ENCODE measurements at regions not wholly inside any gene's neighbourhood (a gene's known extent, or its start where the extent isn't known, plus 50 kb on each side); places are given as distances from the start of the nearest gene placed in this dataset.

DNA sequence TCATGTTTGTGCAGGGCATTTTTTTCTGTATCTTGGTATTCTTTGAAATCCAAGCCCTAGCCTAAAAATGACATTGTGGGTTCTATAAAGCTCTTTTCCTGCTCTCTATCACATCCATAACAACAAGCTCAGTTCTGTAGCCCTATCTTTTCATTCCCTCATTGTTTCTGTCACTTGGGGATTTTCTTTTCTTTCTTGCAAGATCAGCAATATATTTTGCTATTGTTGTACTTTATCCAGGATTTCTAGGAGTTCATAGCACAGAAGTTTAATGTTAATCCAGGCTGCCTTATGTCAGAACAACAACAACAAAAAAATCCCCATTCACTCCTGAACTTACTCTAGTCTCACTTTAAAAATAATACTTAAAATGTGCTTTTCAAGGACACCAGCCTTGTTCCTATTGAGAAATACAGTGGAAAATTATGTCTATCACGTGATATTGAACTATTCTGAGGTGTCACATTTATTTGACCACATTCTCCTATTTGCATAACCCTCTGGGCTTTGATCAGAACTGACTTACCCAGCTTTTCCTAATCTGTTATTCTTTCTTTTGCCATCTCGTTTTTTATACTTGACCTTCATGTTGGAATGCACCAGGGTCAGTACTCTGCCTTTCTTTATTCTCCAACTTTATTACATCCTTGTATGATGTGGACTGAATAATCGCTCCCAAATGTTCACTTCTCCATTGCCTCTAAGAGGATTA is 112.8 kb downstream of the MAGEB5 start:
- no peak for TF ChIP-seq POLR2A (IDR thresholded peaks at IDR 0.05)
- TF ChIP-seq, protein P1, sequence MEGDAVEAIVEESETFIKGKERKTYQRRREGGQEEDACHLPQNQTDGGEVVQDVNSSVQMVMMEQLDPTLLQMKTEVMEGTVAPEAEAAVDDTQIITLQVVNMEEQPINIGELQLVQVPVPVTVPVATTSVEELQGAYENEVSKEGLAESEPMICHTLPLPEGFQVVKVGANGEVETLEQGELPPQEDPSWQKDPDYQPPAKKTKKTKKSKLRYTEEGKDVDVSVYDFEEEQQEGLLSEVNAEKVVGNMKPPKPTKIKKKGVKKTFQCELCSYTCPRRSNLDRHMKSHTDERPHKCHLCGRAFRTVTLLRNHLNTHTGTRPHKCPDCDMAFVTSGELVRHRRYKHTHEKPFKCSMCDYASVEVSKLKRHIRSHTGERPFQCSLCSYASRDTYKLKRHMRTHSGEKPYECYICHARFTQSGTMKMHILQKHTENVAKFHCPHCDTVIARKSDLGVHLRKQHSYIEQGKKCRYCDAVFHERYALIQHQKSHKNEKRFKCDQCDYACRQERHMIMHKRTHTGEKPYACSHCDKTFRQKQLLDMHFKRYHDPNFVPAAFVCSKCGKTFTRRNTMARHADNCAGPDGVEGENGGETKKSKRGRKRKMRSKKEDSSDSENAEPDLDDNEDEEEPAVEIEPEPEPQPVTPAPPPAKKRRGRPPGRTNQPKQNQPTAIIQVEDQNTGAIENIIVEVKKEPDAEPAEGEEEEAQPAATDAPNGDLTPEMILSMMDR (IDR thresholded peaks at IDR 0.05), result no peak
